GM21528 (cell line): ENCODE measurements at regions not wholly inside any gene's neighbourhood (a gene's known extent, or its start where the extent isn't known, plus 50 kb on each side); places are given as distances from the start of the nearest gene placed in this dataset.

Source experiments
- ATAC-seq: cut with Tn5 transposase; IDR thresholded peaks from one replicate; pipeline ENCODE4 v1.9.1; 2021; ENCODE audit warnings: mild to moderate bottlenecking, moderate library complexity; ENCODE audit not compliant: unreplicated experiment, low FRiP score

GRCh38 chr3:69540706-69541581 lies 155.1 kb upstream of the FRMD4B start:
- no peak for ATAC-seq

DNA sequence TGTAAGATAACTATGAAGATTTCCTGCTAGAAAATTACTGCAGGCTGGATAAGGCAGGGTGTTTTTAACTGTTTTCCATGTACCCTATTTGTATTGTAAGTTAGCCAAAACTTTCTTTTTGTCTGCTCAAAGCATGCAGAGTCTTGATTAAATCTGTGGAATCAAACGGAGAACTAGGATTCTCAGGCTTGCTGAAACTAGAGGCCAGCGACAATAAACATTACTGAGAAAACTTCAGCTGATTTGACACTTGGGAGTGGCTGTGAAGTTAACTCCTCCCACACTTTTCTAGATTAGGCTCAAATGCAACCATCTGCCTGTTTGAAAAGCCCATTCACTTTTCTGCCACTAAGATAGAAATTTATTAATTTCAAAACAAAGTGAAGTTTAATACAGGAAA lies 153.2 kb upstream of the FRMD4B start:
- ATAC-seq: no peak

DNA sequence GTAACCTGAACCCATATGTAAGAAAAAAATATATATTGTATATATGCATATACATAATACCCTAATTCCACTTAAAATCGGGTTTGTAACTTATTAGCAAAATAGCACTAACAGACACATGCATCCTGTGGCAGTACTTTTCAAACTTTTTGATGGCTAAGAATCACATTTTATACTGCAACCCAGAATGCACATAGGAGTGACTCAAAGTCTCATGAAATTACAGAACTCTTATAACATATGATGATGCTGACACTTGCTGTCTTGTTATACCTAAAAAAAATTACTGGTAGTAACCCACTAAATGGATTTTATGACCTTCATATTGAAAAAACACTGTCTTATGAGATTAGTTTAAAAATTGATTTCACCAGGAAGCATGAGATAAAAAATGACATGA lies 152.4 kb upstream of the FRMD4B start:
- ATAC-seq: no peak

- ATAC-seq: no peak
Observed at GRCh38 chr3:69536306-69537020, 150.6 kb upstream of the FRMD4B start.

GRCh38 chr3:69535613-69536012 lies 149.7 kb upstream of the FRMD4B start:
- ATAC-seq: no peak

GRCh38 chr3:69532547-69533224 lies 146.8 kb upstream of the FRMD4B start:
- ATAC-seq: no peak

- no peak for ATAC-seq
Observed at GRCh38 chr3:69531576-69532546, 146.0 kb upstream of the FRMD4B start.

DNA sequence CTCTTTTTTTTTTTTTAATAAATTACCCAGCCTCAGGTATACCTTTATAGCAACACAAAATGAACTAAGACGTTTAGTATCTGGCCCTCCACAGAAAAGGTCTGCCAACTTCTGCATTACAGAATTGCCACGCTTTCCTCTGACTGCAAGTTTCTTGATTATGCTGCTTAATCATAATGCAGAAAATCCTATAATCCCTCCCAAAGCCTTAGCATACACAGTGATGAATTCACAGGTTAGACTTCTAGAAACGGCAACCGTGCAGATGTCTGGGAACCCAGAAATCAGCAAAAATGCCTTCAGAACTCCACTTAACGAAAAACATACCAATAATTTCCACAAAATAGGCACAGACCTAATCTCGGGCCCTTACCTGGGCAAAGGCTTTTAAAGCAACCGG lies 144.7 kb upstream of the FRMD4B start:
- ATAC-seq: no peak

DNA sequence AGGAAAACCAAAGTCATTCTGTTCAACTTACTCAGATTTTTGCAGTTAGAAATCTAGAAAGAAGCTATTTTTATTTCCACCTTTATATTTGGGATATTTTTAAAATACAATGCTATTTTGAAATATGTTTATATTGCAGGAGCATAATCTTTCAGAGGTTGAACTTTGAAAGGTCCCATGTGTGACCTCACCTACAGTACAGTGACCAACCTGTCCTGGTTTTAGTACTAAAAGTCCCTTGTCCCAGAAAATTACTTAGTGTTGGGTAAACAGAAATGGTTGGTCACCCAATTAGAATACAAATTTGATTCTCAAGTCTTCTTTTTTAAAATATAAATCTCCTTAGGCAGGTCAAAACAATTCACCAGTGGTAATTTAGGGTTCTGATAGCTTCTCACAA lies 141.6 kb upstream of the FRMD4B start:
- ATAC-seq: no peak

DNA sequence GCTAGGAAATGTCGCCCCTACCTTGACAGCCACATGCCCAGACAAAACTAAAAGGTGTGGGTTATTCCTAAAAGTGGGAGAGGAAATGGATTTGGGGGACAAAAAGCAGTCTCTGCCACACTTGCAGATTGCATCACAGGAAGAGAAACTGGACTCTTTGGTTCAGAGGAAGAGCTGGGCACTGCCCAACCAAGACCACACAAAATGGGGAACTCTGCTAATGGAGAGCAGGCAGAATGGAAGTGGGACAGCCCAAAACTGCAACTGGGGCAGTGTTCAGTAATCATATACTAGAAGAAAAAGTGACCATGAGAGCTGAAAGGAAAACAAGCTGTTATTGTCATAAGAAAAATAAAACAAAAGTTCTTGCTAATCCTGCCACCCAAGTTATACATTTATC lies 138.9 kb upstream of the FRMD4B start:
- no peak for ATAC-seq

DNA sequence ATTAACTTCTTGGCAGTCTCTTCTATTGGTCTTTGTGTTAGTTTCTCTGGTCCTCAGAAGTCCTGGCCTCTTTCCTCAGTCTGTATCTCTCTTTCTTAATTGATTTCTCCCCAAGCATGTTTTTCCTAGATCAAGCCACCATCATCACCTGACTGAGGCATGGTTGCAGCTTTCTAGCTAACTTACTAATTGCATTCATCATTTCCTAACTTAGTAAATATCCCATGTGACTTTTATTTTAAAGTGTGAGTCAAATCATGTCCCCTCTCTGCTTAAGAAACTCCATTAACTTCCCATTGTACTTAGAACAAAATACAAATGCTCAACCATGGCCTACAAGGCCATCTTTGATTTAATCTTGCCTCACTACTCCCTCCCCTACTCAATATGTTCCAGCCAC lies 135.4 kb upstream of the FRMD4B start:
- no peak for ATAC-seq

DNA sequence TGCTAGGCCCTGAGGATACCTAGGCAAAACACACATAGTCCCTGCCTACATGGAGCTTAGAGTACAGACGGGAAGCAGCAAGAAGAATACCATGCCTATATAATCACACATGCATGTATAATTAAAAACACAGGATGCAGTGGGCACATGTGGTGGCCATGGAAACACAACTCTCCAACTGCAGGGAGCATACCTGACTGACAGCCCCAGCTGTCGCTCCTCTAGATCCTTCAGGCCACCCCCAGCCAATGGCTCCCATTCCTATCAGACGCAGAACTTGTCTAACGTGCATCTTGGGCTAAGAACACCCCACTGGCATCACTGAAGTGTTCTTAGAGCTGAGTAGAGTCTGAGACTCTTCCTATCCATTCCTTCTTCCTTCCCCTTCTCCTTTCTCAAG lies 125.5 kb upstream of the FRMD4B start:
- no peak for ATAC-seq

- ATAC-seq: no peak
Observed at GRCh38 chr3:69510481-69511030, 124.7 kb upstream of the FRMD4B start.

DNA sequence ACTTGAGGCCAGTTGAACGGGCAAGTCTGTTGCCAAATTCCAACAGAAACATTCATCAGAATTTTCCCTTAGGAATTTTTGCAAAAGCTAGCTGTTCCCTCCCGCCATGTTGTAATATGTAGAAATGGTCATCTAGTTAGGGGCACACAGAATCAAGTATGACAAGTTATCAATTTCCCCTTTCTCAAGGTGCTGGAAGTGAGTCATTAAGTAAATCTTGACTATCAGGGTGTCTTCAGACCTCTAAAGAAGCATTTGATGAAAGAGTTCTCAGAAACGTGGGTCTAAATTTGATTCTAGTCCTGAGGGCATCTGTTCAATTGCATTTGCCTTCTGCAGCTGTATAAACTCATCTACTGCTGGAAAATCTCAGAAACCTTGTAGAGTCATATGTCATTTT lies 123.4 kb upstream of the FRMD4B start:
- ATAC-seq: no peak

DNA sequence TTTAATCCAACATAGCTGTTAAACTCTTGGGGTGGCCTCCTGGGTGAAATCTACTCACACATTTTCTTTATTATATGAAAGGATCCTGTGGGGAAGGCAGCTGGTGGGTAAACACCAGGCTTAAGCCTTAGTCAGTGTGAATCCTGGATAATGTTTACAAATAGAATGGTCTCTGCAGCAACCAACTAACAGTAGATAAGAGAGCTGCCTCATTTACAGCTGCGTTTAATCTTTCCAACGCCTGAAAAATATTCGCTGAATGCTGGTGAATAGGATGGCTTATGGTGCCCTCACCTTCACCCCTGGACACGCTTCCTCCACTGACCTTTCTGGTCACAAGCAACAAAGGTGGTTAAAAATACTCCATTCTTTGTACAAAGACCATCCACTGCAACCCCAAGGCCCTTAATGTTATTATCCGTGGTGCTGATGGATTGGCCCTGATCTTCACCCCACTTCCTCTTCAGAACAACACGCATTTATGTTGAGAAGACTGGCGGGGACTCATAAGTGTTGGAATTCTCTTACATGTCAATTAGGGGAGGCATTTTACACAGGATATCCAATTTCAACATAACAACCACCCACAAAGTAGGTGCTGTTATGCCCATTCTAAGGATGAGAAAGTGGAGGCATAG lies 120.0 kb upstream of the FRMD4B start:
- no peak for ATAC-seq

DNA sequence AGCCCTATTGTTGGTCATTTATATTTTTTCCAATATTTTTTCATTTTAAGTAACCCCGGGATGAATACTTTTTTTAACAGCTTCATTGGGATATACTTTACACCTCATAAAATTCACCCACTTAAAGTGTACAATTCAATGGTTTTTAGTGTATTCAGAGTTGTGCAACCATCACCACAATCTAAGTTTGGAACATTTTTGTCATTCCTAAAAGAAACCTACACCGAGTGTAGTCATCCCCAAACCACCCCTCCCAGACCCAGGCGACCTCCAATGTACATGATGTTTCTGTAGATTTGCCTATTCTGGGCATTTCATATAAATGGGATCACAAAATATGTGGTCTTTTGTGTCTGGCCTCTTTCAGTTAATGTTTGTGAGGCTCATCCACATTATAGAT lies 118.3 kb upstream of the FRMD4B start:
- ATAC-seq: no peak

DNA sequence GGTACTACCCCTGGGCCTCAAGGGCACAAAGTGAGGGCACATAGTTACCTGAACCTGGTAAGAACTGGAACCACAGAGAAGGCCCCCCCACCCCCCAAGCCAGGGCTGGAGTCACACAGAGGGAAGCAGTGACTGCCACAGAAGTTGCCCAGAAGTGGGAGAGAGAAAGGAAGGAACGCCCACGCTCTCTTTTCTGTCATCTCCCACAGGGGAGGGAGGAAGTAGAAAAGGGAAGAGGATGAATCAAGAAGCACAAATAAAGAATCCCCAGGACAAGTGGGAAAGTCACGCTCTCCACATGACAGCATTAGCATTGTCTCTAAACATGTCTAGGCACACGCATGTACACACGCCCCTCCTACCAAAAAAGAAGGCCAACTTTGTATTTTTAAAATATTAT lies 114.7 kb upstream of the FRMD4B start:
- no peak for ATAC-seq

DNA sequence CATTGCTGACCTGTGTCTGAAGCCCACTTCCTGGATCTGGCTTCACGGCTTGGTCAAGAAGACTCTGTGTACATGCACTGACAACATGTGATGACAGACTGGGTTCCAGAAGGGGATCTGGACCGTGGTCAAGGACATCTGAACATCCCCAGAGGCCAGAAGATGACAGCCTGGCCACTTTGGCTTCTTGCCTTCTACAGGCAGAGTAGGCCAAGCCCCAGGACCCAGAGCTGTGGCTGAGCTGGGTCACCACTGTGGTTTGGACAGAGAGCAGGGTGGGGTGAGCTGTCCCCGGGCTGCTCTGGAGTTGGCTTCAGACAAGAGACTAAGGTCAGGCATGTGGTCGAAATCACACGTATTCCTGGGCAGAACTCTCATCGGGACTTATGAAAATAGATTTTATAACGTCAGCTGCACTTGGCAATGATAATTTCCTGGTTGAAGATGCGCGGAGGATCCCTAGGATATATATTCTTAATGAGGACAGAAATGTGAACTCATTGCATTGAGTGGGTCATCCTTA lies 114.1 kb upstream of the FRMD4B start:
- ATAC-seq: no peak

DNA sequence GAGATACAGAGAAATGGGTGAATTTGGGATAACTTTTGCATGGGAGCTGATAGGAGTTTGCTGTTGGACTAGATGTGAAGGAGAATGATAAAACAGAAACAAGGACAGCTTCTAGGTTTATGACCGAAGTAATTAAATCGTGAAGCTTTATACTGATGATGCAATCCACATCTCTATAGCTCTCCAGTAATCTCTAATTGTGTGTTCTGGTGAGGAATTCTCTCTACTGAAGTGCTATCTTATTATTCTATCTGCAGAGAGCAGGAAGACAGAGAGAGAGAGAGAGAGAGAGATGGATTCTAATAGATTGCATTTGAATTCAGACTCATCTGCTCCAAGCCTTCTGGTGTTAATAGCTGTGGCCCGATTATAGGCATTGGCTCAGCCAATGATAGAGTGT lies 113.5 kb upstream of the FRMD4B start:
- no peak for ATAC-seq
